NCI-H1092 treated with DMSO at 0.1 percent for 48 hours (cell line): ENCODE measurements at regions not wholly inside any gene's neighbourhood (a gene's known extent, or its start where the extent isn't known, plus 50 kb on each side); places are given as distances from the start of the nearest gene placed in this dataset.
"Not testable (repeated sequence)": the region's sequence is repeated elsewhere in the genome, so short reads cannot be mapped to it uniquely, and the experiment has no call there.

Experiments
- DNase-seq: peaks from one replicate; lab custom pipeline; 2025; lab: John Stamatoyannopoulos, UW

- DNase-seq = no peak
Observed at GRCh38 chr15:96582473-96582872, 252.0 kb downstream of the NR2F2 start.

- no peak for DNase-seq
Observed at GRCh38 chr15:96583671-96584070, 253.2 kb downstream of the NR2F2 start.

- DNase-seq = no peak
Observed at GRCh38 chr15:96585484-96586386, 255.2 kb downstream of the NR2F2 start.

GRCh38 chr15:96586901-96587300 lies 256.4 kb downstream of the NR2F2 start:
- no peak for DNase-seq

GRCh38 chr15:96589864-96590263 lies 259.4 kb downstream of the NR2F2 start:
- DNase-seq = no peak

GRCh38 chr15:96593735-96594134 lies 263.2 kb downstream of the NR2F2 start:
- DNase-seq = no peak

- no peak for DNase-seq
Observed at GRCh38 chr15:96595951-96596350, 265.5 kb downstream of the NR2F2 start.

GRCh38 chr15:96598514-96598913 lies 268.0 kb downstream of the NR2F2 start:
- no peak for DNase-seq

- DNase-seq = no peak
Observed at GRCh38 chr15:96599268-96599667, 268.8 kb downstream of the NR2F2 start.

GRCh38 chr15:96600350-96600749 lies 269.9 kb downstream of the NR2F2 start:
- no peak for DNase-seq

GRCh38 chr15:96606617-96607016 lies 276.1 kb downstream of the NR2F2 start:
- no peak for DNase-seq

GRCh38 chr15:96610757-96611156 lies 280.3 kb downstream of the NR2F2 start:
- no peak for DNase-seq

GRCh38 chr15:96612917-96613316 lies 282.4 kb downstream of the NR2F2 start:
- no peak for DNase-seq

- DNase-seq = no peak
Observed at GRCh38 chr15:96619174-96619573, 288.7 kb downstream of the NR2F2 start.

GRCh38 chr15:96622714-96623113 lies 292.2 kb downstream of the NR2F2 start:
- no peak for DNase-seq

- DNase-seq = no peak
Observed at GRCh38 chr15:96625256-96625655, 294.8 kb downstream of the NR2F2 start.

- no peak for DNase-seq
Observed at GRCh38 chr15:96627031-96627568, 296.6 kb downstream of the NR2F2 start.

GRCh38 chr15:96629511-96629910 lies 299.0 kb downstream of the NR2F2 start:
- no peak for DNase-seq

GRCh38 chr15:96638793-96639192 lies 308.3 kb downstream of the NR2F2 start:
- no peak for DNase-seq

- no peak for DNase-seq
Observed at GRCh38 chr15:96645796-96646195, 315.3 kb downstream of the NR2F2 start.

GRCh38 chr15:96648866-96649265 lies 318.4 kb downstream of the NR2F2 start:
- DNase-seq = no peak

- no peak for DNase-seq
Observed at GRCh38 chr15:96657096-96657495, 326.6 kb downstream of the NR2F2 start.

GRCh38 chr15:96666979-96667378 lies 336.5 kb downstream of the NR2F2 start:
- DNase-seq = not testable (repeated sequence)

GRCh38 chr15:96670389-96670788 lies 339.9 kb downstream of the NR2F2 start:
- DNase-seq = no peak
